Ovary (tissue), 7 donors: ENCODE measurements at regions not wholly inside any gene's neighbourhood (a gene's known extent, or its start where the extent isn't known, plus 50 kb on each side); places are given as distances from the start of the nearest gene placed in this dataset.

ENCODE experiments used
- DNase-seq, 5 donors: peaks; one replicate each; pipeline ENCODE4 v3.0.0-alpha.2; 2019 to 2020
- H3K27ac ChIP-seq, 2 donors: fragments of 200-600 bp; one replicate each; pipeline versions ENCODE4 v1.5.1 to v1.8.0; 2019 to 2022
- H3K27me3 ChIP-seq: fragments of 200-600 bp; one replicate; pipeline ENCODE4 v1.8.0; 2022
- H3K36me3 ChIP-seq: fragments of 200-600 bp; sonication (generic); one replicate; pipeline ENCODE4 v1.5.1; 2019
- H3K4me1 ChIP-seq: one replicate; pipeline ENCODE4 v1.8.1; 2013; ENCODE audit warnings: mild to moderate bottlenecking, moderate library complexity; ENCODE audit not compliant: insufficient read depth
- H3K4me3 ChIP-seq: fragments of 200-600 bp; sonication (generic); one replicate; pipeline ENCODE4 v1.5.1; 2017
- H3K9me3 ChIP-seq, 2 donors: fragments of 200-600 bp in 1 of 2; sonication (generic) in 1 of 2; one replicate each; pipeline versions ENCODE4 v1.5.1 to v1.8.1; 2013 to 2019; ENCODE audit warnings: mild to moderate bottlenecking in 1 of 2, moderate library complexity in 1 of 2
- CTCF ChIP-seq, 3 donors: fragments of 450-650 bp in 2 of 3; fragments of 200-600 bp in 1 of 3; IDR thresholded peaks; one replicate each; pipeline versions ENCODE4 v1.5.1 to v1.8.0; 2016 to 2022; ENCODE audit warnings: antibody characterized with exemption in 3 of 3, mild to moderate bottlenecking in 1 of 3
- EP300 ChIP-seq: sonication (generic); formaldehyde crosslinking; IDR thresholded peaks from one replicate; pipeline ENCODE4 v1.6.1; 2017; ENCODE audit warnings: antibody characterized with exemption
- POLR2A ChIP-seq: fragments of 450-650 bp; IDR thresholded peaks from one replicate; pipeline ENCODE4 v1.6.1; 2017; ENCODE audit warnings: antibody characterized with exemption, mild to moderate bottlenecking, moderate library complexity
- WGBS, 3 donors: extraction: QIAGEN DNeasy Blood & Tissue Kit in 1 of 3; methylation state at CpG; one replicate each; pipeline versions ENCODE4 v1.1.5 to v1.1.7; 2013 to 2017; 5-methylcytosine and 5-hydroxymethylcytosine counted together
- intact Hi-C, 4 donors: fragments of 100-400 bp; cut with DNase I; formaldehyde crosslinking; loops; one replicate each; pipeline versions ENCODE4 v1.11.0 to v1.15.1; 2022 to 2023
- donor health status: DM: no; HTN: no; CAD: no; lungs with moderate emphysema.
- donor health status: DM: no; HTN: no; CAD: no.
- donor health status: Bipolar disorder and iron deficiency.
- donor health status: DM: no; HTN: no; CAD: no.
- donor health status: DM: yes; HTN: yes; CAD: no.

- 62 to 91% (median 79%) methylated on average over 3 of the region's 3 CpGs for WGBS, 3 donors
- intact Hi-C loops = no loop called here
- TF ChIP-seq EP300 (no peak), CTCF (IDR thresholded peaks at IDR 0.05) (no peak), POLR2A (no peak)
- Histone ChIP-seq H3K4me3 (no peak overlapping the region), H3K36me3 (no peaks in the 10 kb centered on the region), H3K27me3 (no peaks in the 10 kb centered on the region), H3K4me1 (no peaks in the 10 kb centered on the region), H3K9me3 (peaks cover 0 to 4% of the 10 kb centered on the region in 2 donors), H3K27ac (no peak overlapping the region)
- no peak for DNase-seq
Measured at GRCh38 chr20:46823753-46824152, 70.9 kb upstream of the EYA2 start.

DNA sequence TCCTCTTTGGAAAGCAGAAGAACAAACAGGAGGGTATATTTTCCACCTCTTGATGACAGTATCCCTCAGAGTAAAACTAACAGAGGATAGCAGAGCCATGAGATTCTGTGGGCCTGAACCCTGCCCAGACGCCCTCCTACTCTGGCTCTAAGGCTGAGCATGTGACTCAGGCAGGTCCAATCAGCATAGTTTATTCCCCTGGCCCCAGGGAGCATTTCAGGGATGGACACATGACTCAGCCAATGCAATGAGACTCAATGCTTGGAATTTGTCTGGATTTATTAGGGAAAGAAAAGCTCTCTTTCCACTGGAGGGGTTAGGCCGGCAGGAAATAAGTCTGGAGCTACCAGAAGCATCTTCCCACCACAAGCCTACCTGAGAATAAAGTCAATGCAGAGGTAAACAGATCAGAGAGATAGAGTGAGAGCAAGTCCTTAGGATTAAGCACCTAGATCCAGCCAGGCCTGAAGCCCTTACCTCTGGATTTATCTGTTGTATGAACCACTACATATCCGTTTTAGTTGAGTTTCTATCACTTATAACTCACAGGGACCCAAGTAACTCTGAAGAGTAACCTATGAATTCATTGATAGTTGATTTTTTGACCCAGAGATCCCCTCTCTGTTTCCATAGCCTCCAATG, 68.2 kb upstream of the EYA2 start:
- Histone ChIP-seq H3K9me3 (peaks cover 0 to 4% of the 10 kb centered on the region in 2 donors), H3K36me3 (no peaks in the 10 kb centered on the region), H3K27me3 (no peaks in the 10 kb centered on the region), H3K27ac (no peak overlapping the region), H3K4me1 (no peaks in the 10 kb centered on the region), H3K4me3 (no peak overlapping the region)
- TF ChIP-seq POLR2A (no peak), CTCF (IDR thresholded peaks at IDR 0.05) (no peak), EP300 (no peak)
- 53 to 61% (median 57%) methylated on average over 3 of the region's 3 CpGs for WGBS, 3 donors
- intact Hi-C loops = no loop called here
- no peak for DNase-seq

DNA sequence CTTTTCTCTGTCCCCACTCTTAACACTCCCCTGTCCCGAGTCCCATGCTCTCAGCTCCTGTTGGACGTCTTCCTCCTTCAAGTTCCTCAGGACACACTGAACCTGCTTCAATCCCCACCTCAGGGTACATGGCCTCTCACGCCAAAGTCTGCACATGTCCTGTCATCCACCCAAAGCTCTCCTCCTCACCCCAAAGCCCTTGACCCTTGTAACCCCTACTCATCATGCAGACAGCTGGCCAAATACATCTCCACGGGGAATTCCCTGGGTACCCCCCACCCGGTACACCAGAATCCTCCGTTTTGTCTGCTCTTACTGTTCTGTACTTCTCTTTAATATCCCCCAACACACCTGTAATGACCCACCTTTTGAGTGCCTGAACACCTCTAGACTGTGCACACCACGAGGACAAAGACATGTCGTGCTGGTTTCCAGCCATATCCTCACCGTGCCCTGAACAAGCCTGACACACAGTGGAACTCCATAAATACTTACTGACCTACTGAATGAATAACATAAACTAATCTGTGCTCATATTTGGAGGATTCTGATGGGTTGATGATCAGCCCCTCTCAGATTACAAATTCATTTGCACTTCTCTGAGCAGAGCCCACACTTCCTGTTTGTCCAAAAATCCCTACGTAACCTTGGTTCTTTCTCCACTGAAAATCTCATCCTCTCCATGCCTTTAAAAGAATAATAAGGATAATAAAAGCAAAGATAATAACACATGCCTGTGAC, 66.8 kb upstream of the EYA2 start:
- no peaks in the 10 kb centered on the region for H3K36me3 ChIP-seq
- no peaks in the 10 kb centered on the region for H3K4me1 ChIP-seq
- H3K27me3 ChIP-seq = no peaks in the 10 kb centered on the region
- no peak for TF ChIP-seq EP300
- no peak for TF ChIP-seq CTCF (IDR thresholded peaks at IDR 0.05)
- TF ChIP-seq POLR2A = no peak
- no peak overlapping the region for H3K4me3 ChIP-seq
- 22 to 55% (median 42%) methylated on average over 10 of the region's 10 CpGs for WGBS, 3 donors
- intact Hi-C loops = no loop called here
- peaks cover 0 to 4% of the 10 kb centered on the region in 2 donors for H3K9me3 ChIP-seq
- DNase-seq = no peak
- H3K27ac ChIP-seq = no peak overlapping the region

DNA sequence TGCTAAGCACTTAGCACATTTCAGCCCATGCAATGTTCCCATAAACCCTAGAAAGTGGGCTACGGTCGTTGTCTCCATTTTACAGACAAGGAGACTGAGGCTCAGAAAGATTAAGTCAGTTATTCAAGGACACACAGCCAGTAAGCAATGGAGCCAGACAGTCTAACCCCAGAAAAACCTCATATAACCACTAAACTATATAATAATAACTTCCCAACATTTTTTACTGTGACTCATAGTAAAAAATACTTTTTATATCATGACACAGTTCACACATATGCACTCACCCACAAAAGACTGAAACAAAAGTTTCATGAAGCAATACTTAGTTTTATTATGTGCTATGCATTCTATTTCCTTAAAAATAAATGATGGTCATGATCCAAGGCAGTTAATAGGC, 66.2 kb upstream of the EYA2 start:
- H3K36me3 ChIP-seq = no peaks in the 10 kb centered on the region
- no peaks in the 10 kb centered on the region for H3K4me1 ChIP-seq
- WGBS, 3 donors = 48 to 67% (median 60%) methylated on average over 2 of the region's 2 CpGs
- H3K4me3 ChIP-seq = no peak overlapping the region
- no peaks in the 10 kb centered on the region for H3K27me3 ChIP-seq
- intact Hi-C loops = no loop called here
- H3K27ac ChIP-seq = no peak overlapping the region
- peaks cover 0 to 4% of the 10 kb centered on the region in 2 donors for H3K9me3 ChIP-seq
- DNase-seq = no peak
- no peak for TF ChIP-seq CTCF (IDR thresholded peaks at IDR 0.05)
- no peak for TF ChIP-seq EP300
- no peak for TF ChIP-seq POLR2A
